ENCODE measurements at regions not wholly inside any gene's neighbourhood (a gene's known extent, or its start where the extent isn't known, plus 50 kb on each side); places are given as distances from the start of the nearest gene placed in this dataset.

- TF ChIP-seq ARID4B (CRISPR knock-in tag; IDR thresholded peaks at IDR 0.05; ENCODE audit: borderline replicate concordance) (no peak), ATF1 (CRISPR knock-in tag; IDR thresholded peaks at IDR 0.05) (no peak), CBFB (CRISPR knock-in tag; IDR thresholded peaks at IDR 0.05; ENCODE audit: low read depth) (no peak), ZNF423 (CRISPR knock-in tag; IDR thresholded peaks at IDR 0.05) (no peak), USF2 (CRISPR knock-in tag; IDR thresholded peaks at IDR 0.05) (no peak), CREM (CRISPR knock-in tag; IDR thresholded peaks at IDR 0.05) (no peak)
These were observed 443.3 kb downstream of the ADAMTS20 start (continued) for GRCh38 chr12:43108656-43109055.

GRCh38 chr12:43107026-43107775 lies 444.8 kb downstream of the ADAMTS20 start:
- H3K4me3 Mint-ChIP-seq: no peak overlapping the region
- H3K27ac Mint-ChIP-seq: no peak overlapping the region
- DNase-seq (ENCODE audit: low spot score) (no peak), ATAC-seq (no peak)
- peaks cover 27% of the 10 kb centered on the region for H3K4me1 Mint-ChIP-seq
- no peaks in the 10 kb centered on the region for H3K36me3 Mint-ChIP-seq
- no peaks in the 10 kb centered on the region for H3K27me3 Mint-ChIP-seq (ENCODE audit: low read depth)
- TF ChIP-seq GABPB1 (CRISPR knock-in tag; IDR thresholded peaks at IDR 0.05) (no peak), CTCF (IDR thresholded peaks at IDR 0.05) (no peak), ZNF416 (CRISPR knock-in tag; IDR thresholded peaks at IDR 0.05) (no peak), CBFB (CRISPR knock-in tag; IDR thresholded peaks at IDR 0.05; ENCODE audit: low read depth) (no peak), ATF1 (CRISPR knock-in tag; IDR thresholded peaks at IDR 0.05) (no peak), AR (CRISPR knock-in tag; IDR thresholded peaks at IDR 0.05) (no peak), PREB (CRISPR knock-in tag; IDR thresholded peaks at IDR 0.05; ENCODE audit: borderline replicate concordance) (no peak), EMX1 (CRISPR knock-in tag; IDR thresholded peaks at IDR 0.05) (no peak), SMAD3 (CRISPR knock-in tag; IDR thresholded peaks at IDR 0.05; ENCODE audit: borderline replicate concordance) (no peak), JAZF1 (CRISPR knock-in tag; IDR thresholded peaks at IDR 0.05) (no peak), E2F5 (CRISPR knock-in tag; IDR thresholded peaks at IDR 0.05) (no peak)
- ChIA-PET POLR2A (no interaction called here), CTCF (no interaction called here)
- peaks cover 6% of the 10 kb centered on the region; the same call in 1 of the 2 replicates for H3K9me3 Mint-ChIP-seq

Data from WTC11 (cell line).